Ishikawa (cell line): ENCODE measurements at regions not wholly inside any gene's neighbourhood (a gene's known extent, or its start where the extent isn't known, plus 50 kb on each side); places are given as distances from the start of the nearest gene placed in this dataset.

ENCODE experiments used
- CEBPB ChIP-seq: IDR thresholded peaks from 2 replicates; pipeline ENCODE4 v1.6.1; 2012
- CREB1 ChIP-seq: IDR thresholded peaks from 2 replicates; pipeline ENCODE4 v1.6.1; 2012; ENCODE audit warnings: low read depth
- EGR1 ChIP-seq: IDR thresholded peaks from 2 replicates; pipeline ENCODE4 v1.6.1; 2012
- EP300 ChIP-seq: IDR thresholded peaks from 2 replicates; pipeline ENCODE4 v1.6.1; 2012; ENCODE audit warnings: borderline replicate concordance
- NFIC ChIP-seq: IDR thresholded peaks from 2 replicates; pipeline ENCODE4 v1.6.1; 2012

DNA sequence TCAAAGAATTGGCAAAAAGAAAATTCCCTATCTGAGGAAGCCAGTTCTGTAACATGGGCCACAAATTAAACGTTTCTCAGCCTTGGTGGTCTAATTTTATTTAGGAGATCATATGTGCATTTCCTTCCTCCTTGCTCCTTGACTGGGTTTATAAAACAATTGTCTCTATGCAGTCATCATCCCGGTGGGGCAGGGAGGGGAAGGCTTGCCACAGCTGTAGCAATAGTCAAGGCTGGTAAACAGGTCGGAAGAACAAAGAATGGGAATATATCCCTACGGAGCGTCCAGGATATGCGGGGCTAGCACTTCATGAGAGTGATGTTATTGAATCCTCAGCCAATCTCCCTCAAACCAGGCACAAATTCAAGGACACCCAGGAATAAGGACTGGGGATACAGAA is 143.8 kb downstream of the RNF152 start:
- TF ChIP-seq EGR1: no peak
- TF ChIP-seq CREB1: no peak
- TF ChIP-seq EP300: no peak
- no peak for TF ChIP-seq CEBPB
- no peak for TF ChIP-seq NFIC
